ENCODE measurements at regions not wholly inside any gene's neighbourhood (a gene's known extent, or its start where the extent isn't known, plus 50 kb on each side); places are given as distances from the start of the nearest gene placed in this dataset.
"Not testable (repeated sequence)": the region's sequence is repeated elsewhere in the genome, so short reads cannot be mapped to it uniquely, and the experiment has no call there.

- not testable (repeated sequence) for DNase-seq
These were observed 126.1 kb upstream of the PKP2 start for GRCh38 chr12:33022724-33023123.

GRCh38 chr12:33017029-33017428, 120.5 kb upstream of the PKP2 start:
- not testable (repeated sequence) for DNase-seq

- DNase-seq: no peak
These were observed 115.6 kb upstream of the PKP2 start for GRCh38 chr12:33012226-33012625.

GRCh38 chr12:33006106-33006505, 109.5 kb upstream of the PKP2 start:
- DNase-seq: no peak

- no peak for DNase-seq
These were observed 103.4 kb upstream of the PKP2 start for GRCh38 chr12:33000016-33000415.

GRCh38 chr12:32997471-32997870, 100.9 kb upstream of the PKP2 start:
- no peak for DNase-seq

- no peak for DNase-seq
These were observed 99.0 kb upstream of the PKP2 start for GRCh38 chr12:32995623-32996022.

GRCh38 chr12:32993404-32993803, 96.8 kb upstream of the PKP2 start:
- no peak for DNase-seq

- DNase-seq: no peak
These were observed 93.1 kb upstream of the PKP2 start for GRCh38 chr12:32989705-32990104.

GRCh38 chr12:32988982-32989381, 92.4 kb upstream of the PKP2 start:
- DNase-seq: no peak

GRCh38 chr12:32987512-32987911, 90.9 kb upstream of the PKP2 start:
- no peak for DNase-seq

GRCh38 chr12:32983968-32984367, 87.4 kb upstream of the PKP2 start:
- no peak for DNase-seq

- no peak for DNase-seq
These were observed 86.8 kb upstream of the PKP2 start for GRCh38 chr12:32983332-32983731.

GRCh38 chr12:32981139-32981538, 84.6 kb upstream of the PKP2 start:
- no peak for DNase-seq

GRCh38 chr12:32975122-32975521, 78.5 kb upstream of the PKP2 start:
- no peak for DNase-seq

GRCh38 chr12:32970465-32971110, 74.0 kb upstream of the PKP2 start:
- DNase-seq: no peak

GRCh38 chr12:32964981-32965585, 68.5 kb upstream of the PKP2 start:
- DNase-seq: no peak

- DNase-seq: not testable (repeated sequence)
These were observed 59.8 kb upstream of the PKP2 start for GRCh38 chr12:32956418-32956817.

- DNase-seq: no peak
These were observed 56.1 kb upstream of the PKP2 start for GRCh38 chr12:32952681-32953080.

GRCh38 chr12:32949815-32950214, 53.2 kb upstream of the PKP2 start:
- DNase-seq: no peak

- DNase-seq: no peak
These were observed 50.9 kb upstream of the PKP2 start for GRCh38 chr12:32947206-32948067.

GRCh38 chr12:32946504-32947131, 50.0 kb upstream of the PKP2 start:
- no peak for DNase-seq

Data from GDM1 (cell line).